Fibroblast of gingiva (primary cell): ENCODE measurements at regions not wholly inside any gene's neighbourhood (a gene's known extent, or its start where the extent isn't known, plus 50 kb on each side); places are given as distances from the start of the nearest gene placed in this dataset.
"Not testable (repeated sequence)": the region's sequence is repeated elsewhere in the genome, so short reads cannot be mapped to it uniquely, and the experiment has no call there.

Experiments used
- DNase-seq: peaks from one replicate; pipeline ENCODE4 v3.0.0-alpha.2; 2011; ENCODE audit warnings: low read depth

DNA sequence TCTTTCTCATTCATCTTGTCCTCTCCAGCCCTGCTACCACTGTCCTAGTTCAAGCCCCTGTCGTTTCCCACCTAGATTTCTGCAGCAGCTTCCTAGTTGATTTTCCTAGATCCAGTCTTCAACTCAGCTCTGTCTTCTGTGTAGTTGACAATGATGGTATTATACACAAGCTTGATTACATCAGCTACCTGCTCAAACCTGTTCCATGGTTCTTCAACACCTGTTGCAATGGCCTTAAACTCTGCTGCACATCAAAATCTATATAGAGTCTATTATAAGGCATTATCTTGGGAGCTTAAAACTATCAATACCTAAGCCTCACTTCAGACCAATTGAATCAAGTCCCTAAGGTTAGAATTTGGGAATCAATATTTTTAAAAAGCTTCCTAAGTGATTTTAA is 71.7 kb upstream of the PELI2 start:
- DNase-seq, result no peak

DNA sequence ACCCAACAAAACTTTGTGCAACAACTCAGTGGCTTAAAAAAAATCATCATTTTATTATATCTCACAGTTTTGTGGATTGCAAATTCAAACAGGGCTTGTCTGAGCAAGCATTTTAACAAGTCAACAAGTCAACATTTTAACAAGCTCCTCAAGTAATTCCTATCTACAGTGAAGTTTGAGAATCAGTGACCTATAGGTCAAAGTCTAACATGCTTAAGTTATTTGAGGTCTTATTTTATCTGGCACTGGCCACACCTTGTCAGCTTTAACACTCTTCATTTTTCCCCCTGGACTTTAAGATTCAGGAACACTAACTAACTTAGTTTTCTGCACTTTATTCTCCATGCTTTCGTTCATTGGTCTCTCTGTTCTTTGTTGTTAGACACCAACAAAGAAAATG is 71.2 kb upstream of the PELI2 start:
- DNase-seq, result no peak

DNA sequence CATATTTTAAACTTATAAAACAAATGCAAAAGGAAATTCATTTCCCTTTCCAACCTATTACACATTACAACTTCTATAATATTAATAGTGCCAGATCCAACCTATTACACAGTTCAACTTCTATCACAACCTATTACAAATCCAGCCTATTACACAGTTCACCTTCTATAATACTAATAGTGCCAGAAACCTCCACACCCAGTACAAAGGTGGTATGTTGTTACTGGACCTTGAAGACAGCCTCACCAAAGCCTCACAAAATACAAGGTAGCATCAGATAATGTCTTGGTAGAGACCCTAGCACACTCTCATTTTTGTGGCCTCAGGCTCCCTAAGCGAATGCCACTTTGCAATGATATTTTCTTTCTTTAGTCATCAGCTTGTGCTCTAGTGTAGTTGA is 68.7 kb upstream of the PELI2 start:
- no peak for DNase-seq

DNA sequence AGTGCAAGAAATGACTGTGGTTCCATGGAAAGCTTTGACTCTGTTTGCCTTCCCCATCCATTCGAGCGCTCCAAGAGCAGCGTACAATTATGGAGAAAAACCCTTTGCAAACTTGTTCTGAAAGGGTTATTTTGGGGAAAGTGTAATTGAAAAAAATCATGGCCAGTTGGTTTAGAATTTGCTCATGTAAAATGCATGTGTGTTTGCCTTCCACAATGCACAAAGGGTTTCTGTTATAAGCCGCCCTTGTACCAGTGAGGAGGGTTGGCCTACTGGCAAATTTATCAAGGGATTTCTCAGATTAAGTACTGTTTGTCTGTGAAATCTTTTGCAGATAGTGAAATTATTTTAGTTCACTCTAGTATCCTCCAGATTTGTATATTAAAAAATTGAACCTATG is 62.7 kb upstream of the PELI2 start:
- DNase-seq, result no peak

DNA sequence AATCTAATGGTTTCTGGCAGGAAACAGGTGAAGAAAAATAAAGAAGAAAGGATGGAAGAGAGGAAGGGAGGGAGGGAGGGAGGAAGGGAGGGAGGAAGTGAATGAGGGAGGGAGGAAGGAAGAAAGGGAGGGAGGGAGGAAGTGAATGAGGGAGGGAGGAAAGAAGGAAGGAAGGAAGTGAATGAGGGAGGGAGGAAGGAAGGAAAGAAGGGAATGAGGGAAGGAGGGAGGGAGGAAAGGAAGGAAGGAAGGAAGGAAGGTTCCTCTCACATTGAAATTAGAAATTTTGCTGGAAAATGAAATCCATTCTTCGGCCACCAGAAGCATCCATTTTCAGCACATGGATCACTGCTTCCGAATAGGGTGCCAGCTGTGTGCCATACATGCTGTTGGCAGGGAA is 62.2 kb upstream of the PELI2 start:
- DNase-seq, result no peak

DNA sequence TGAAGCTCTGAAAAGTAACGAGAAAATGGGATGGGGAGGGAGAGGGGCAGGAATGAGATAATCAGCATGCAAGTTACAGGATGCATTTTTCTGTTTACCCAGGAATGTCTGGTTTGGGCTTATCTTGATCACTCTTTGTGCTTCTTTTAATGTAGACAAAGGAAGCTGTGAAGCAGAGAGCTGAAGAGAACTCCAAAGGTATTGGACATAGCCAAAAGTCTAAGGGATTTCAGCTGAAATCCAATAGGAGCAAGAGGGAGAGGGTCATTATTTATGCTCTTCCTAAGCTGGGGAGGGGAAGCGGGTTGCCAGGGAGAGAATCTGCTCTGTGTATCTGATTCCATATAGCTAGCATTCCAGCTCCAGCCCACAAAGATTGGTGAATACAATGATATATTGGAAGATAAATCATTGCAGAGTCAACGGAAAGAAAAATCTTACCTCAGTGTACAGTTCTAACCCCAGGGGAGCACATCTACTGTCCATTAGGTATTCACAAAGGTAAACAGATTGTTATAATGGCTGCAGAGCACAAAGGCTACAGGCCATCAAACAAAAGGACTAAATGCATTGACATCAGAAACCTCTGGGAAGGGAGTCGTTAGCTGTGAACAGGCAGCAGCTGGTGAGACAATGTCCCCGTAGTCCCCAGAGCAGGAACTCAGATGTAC is 61.0 kb upstream of the PELI2 start:
- no peak for DNase-seq

DNA sequence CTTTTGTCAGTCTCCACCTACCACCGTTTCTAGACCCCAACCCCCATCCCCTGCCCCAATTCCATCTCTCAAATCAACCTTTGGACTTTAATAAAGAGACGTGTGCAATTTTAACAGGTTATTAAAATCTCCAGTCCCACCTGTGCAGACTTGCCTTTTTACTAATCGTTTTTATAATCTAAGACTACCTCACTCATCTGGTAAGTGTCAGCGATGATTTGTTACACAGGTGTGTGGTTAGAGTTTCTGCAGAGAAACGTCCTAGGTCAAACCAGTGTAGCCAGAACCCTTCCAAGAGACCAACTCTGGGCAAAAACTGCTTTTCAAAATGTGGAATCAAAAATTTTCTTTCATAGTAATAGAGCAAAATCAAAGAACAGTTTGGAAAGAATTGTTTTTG is 60.4 kb upstream of the PELI2 start:
- no peak for DNase-seq

DNA sequence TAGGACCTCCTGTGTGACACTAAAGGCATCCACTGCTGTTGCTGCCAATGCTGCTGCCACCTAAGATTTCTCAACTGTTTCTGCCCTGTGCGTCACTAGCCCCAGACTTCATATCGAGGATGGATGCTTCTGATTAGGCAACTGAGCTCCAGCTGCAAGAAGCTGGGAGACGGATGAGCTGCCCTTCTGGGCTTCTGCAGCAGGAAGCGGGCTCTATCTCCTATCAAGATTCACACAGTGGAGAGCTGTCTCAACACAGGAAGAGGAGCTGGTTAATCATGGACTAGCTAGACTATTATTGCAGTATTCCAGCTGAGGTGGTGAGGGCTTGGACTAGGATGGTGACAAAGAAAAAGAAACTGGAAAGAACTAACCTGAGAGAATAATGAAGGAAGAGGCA is 59.2 kb upstream of the PELI2 start:
- DNase-seq, result peak; percentile 26

DNA sequence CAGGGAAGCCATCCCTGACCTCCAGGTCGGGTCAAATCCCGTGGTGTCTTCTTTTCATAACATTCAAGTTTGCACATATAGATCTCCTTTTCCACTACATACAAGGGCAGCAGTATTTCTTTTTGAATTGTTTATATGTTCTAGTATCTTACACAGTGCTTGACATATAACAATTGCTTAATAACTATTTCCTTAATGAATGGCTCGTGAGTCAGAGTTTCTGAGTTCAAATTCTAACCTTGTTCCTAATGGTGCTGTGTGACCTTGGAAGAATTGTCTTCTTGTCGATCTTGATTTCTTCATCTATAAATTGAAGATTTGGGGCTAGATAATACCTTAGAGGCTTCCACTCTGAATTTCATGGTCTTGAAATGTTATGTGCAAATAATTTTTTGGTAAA is 57.2 kb upstream of the PELI2 start:
- no peak for DNase-seq

DNA sequence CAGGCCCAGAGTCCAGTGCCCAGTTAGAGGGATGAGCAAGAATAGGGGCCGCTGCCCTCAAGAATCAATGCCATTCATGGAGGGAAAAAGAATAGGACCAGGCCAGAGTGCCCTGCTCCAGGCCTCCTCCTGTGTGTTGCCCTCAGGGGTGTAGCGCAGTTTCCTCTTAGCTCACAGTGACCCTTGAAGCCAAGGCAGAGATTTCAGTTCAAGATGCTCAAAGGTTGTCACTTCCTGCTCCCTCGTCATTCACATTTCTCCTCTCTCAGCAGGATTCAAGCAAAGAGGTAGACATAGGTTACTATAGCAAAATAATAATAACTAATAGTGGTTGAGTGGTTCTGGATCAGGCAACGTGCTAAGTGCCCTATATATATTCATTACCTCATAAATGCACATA is 55.1 kb upstream of the PELI2 start:
- no peak for DNase-seq

DNA sequence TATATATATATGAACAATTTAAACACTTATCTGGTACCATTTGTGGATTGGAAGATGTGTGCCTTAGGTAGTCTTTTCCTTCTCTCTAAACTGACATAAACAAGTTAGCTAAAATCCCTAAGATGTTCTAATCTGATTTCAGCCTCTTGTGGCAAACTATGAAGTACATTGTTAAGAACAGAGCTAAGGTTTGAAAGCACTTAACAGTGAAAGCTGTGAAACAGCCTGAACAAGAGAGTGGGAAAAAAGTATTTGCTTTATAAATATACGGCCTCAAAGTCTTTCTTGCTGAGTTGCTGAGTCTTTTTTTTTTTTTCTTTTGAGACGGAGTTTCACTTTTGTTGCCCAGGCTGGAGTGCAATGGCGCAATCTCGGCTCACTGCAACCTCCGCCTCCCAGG is 53.7 kb upstream of the PELI2 start:
- no peak for DNase-seq

DNA sequence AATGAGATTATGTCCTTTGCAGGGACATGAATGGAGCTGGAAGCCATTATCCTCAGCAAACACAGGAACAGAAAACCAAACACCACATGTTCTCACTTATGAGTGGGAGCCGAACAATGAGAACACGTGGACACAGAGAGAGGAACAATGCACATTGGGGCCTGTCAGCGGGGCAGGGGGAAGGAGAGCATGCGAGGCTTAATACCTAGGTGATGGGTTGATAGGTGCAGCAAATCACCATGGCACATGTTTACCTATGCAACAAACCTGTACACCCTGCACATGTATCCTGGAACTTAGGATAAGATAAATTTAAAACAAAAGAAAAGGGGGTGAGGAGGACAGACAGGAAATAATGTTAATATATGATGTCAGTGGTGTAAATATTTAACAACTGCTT is 53.0 kb upstream of the PELI2 start:
- not testable (repeated sequence) for DNase-seq

DNA sequence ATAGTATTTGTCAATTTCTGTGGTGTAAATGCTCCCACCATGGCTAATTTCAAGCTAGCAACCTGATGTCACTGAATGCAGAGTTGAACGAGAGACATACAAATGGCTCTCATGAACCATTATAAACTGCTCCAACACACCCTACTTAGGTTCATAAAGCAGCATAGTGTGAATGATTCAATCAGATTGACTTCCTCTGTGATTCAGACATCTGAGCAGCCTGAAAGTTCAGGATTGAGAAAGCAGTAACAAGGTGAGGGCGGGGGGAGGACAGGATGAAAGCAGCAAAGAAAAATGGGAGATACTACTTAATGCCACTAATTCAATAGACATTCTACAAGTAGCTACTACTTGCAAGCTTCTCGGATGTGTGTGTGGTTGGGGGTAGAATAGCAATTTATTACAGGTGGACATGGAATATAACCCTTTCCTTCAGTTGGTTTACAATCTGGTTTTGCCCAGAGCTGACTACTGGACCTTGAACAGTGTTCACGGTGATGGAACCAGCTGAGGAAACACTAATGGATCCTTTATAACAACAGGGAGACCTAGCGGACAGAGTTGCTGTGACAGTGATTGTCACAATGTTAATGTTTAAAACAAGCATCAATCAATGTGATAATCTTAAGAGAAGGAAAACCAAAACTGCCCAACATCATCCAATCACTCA is 52.5 kb upstream of the PELI2 start:
- DNase-seq, result no peak
